Activated CD4-positive, alpha-beta T cell treated with anti-CD3 and anti-CD28 coated beads, Interleukin-2, amount 50 U/mL, for 48 hours (primary cell): ENCODE measurements at regions not wholly inside any gene's neighbourhood (a gene's known extent, or its start where the extent isn't known, plus 50 kb on each side); places are given as distances from the start of the nearest gene placed in this dataset.

Experiments
- DNase-seq, 2 experiments: peaks; one replicate each; pipeline ENCODE4 v3.0.0-alpha.2; 2020

- no peak for DNase-seq
Measured at GRCh38 chr2:145123606-145124005, 603.7 kb upstream of the ZEB2 start.

- DNase-seq: no peak
Measured at GRCh38 chr2:145119225-145119624, 599.3 kb upstream of the ZEB2 start.

- DNase-seq: no peak
Measured at GRCh38 chr2:145116834-145117725, 597.2 kb upstream of the ZEB2 start.

GRCh38 chr2:145116056-145116455 lies 596.1 kb upstream of the ZEB2 start:
- no peak for DNase-seq

- no peak for DNase-seq
Measured at GRCh38 chr2:145114726-145115125, 594.8 kb upstream of the ZEB2 start.

GRCh38 chr2:145112467-145112866 lies 592.5 kb upstream of the ZEB2 start:
- DNase-seq: no peak

- no peak for DNase-seq
Measured at GRCh38 chr2:145110668-145111356, 590.9 kb upstream of the ZEB2 start.

- DNase-seq: no peak
Measured at GRCh38 chr2:145108959-145109710, 589.2 kb upstream of the ZEB2 start.

GRCh38 chr2:145108361-145108778 lies 588.5 kb upstream of the ZEB2 start:
- no peak for DNase-seq

- DNase-seq: no peak
Measured at GRCh38 chr2:145106293-145106692, 586.4 kb upstream of the ZEB2 start.

- DNase-seq: no peak
Measured at GRCh38 chr2:145102706-145103105, 582.8 kb upstream of the ZEB2 start.

- DNase-seq: no peak
Measured at GRCh38 chr2:145100301-145100700, 580.4 kb upstream of the ZEB2 start.

GRCh38 chr2:145096582-145096981 lies 576.7 kb upstream of the ZEB2 start:
- no peak for DNase-seq

GRCh38 chr2:145095641-145096435 lies 575.9 kb upstream of the ZEB2 start:
- no peak for DNase-seq

GRCh38 chr2:145094370-145094769 lies 574.5 kb upstream of the ZEB2 start:
- DNase-seq: no peak

GRCh38 chr2:145091967-145092366 lies 572.0 kb upstream of the ZEB2 start:
- no peak for DNase-seq

- no peak for DNase-seq
Measured at GRCh38 chr2:145090841-145091761, 571.2 kb upstream of the ZEB2 start.

GRCh38 chr2:145088756-145089155 lies 568.8 kb upstream of the ZEB2 start:
- DNase-seq: no peak

GRCh38 chr2:145086910-145087309 lies 567.0 kb upstream of the ZEB2 start:
- DNase-seq: no peak

- DNase-seq: no peak
Measured at GRCh38 chr2:145085612-145086011, 565.7 kb upstream of the ZEB2 start.

- DNase-seq: no peak
Measured at GRCh38 chr2:145080426-145080825, 560.5 kb upstream of the ZEB2 start.

- no peak for DNase-seq
Measured at GRCh38 chr2:145079641-145080040, 559.7 kb upstream of the ZEB2 start.
